ENCODE measurements at regions not wholly inside any gene's neighbourhood (a gene's known extent, or its start where the extent isn't known, plus 50 kb on each side); places are given as distances from the start of the nearest gene placed in this dataset.

- TF ChIP-seq CTCF (IDR thresholded peaks at IDR 0.05; ENCODE audit: borderline replicate concordance, extremely low read depth, low read length, poor library complexity, severe bottlenecking) (no peak), EZH2 (IDR thresholded peaks at IDR 0.05; ENCODE audit: borderline replicate concordance, low read depth, low read length, severe bottlenecking) (no peak)
- Histone ChIP-seq H3K4me2 (ENCODE audit: insufficient read depth, low read length) (no peak overlapping the region), H3K4me3 (ENCODE audit: low read depth in 1 of 2, low read length in 2 of 2) (no peak overlapping the region), H3K79me2 (ENCODE audit: insufficient read depth, low read length) (no peaks in the 10 kb centered on the region), H3K27ac (ENCODE audit: low read length) (no peak overlapping the region), H4K20me1 (ENCODE audit: insufficient read depth, low read length) (no peaks in the 10 kb centered on the region), H2AFZ (ENCODE audit: low read depth, low read length) (no peak overlapping the region), H3K36me3 (ENCODE audit: insufficient read depth, low read length) (no peaks in the 10 kb centered on the region), H3K27me3 (ENCODE audit: insufficient read depth, low read length, poor library complexity) (peaks cover 14% of the 10 kb centered on the region), H3K4me1 (ENCODE audit: insufficient read depth, low read length) (no peaks in the 10 kb centered on the region), H3K9me3 (ENCODE audit: insufficient read depth, low read length, severe bottlenecking) (no peaks in the 10 kb centered on the region), H3K9ac (ENCODE audit: low read depth, low read length) (no peak overlapping the region)
- ATAC-seq (ENCODE audit: insufficient read depth, low read depth) (no peak), DNase-seq (no peak)
Measured at GRCh38 chr2:6793371-6793770, 72.3 kb downstream of the CMPK2 start.

GRCh38 chr2:6793913-6794312, 71.8 kb downstream of the CMPK2 start:
- Histone ChIP-seq H2AFZ (ENCODE audit: low read depth, low read length) (no peak overlapping the region), H3K36me3 (ENCODE audit: insufficient read depth, low read length) (no peaks in the 10 kb centered on the region), H4K20me1 (ENCODE audit: insufficient read depth, low read length) (no peaks in the 10 kb centered on the region), H3K4me3 (ENCODE audit: low read depth in 1 of 2, low read length in 2 of 2) (no peak overlapping the region), H3K27ac (ENCODE audit: low read length) (no peak overlapping the region), H3K79me2 (ENCODE audit: insufficient read depth, low read length) (no peaks in the 10 kb centered on the region), H3K9ac (ENCODE audit: low read depth, low read length) (no peak overlapping the region), H3K9me3 (ENCODE audit: insufficient read depth, low read length, severe bottlenecking) (no peaks in the 10 kb centered on the region), H3K4me2 (ENCODE audit: insufficient read depth, low read length) (no peak overlapping the region), H3K27me3 (ENCODE audit: insufficient read depth, low read length, poor library complexity) (peaks cover 14% of the 10 kb centered on the region), H3K4me1 (ENCODE audit: insufficient read depth, low read length) (no peaks in the 10 kb centered on the region)
- no peak for TF ChIP-seq CTCF (IDR thresholded peaks at IDR 0.05; ENCODE audit: borderline replicate concordance, extremely low read depth, low read length, poor library complexity, severe bottlenecking)
- no peak for TF ChIP-seq EZH2 (IDR thresholded peaks at IDR 0.05; ENCODE audit: borderline replicate concordance, low read depth, low read length, severe bottlenecking)
- no peak for ATAC-seq (ENCODE audit: insufficient read depth, low read depth)
- DNase-seq = no peak

GRCh38 chr2:6794448-6794847, 71.3 kb downstream of the CMPK2 start:
- no peak overlapping the region for H3K27ac ChIP-seq (ENCODE audit: low read length)
- DNase-seq (no peak), ATAC-seq (ENCODE audit: insufficient read depth, low read depth) (no peak)
- H4K20me1 ChIP-seq (ENCODE audit: insufficient read depth, low read length) = no peaks in the 10 kb centered on the region
- no peaks in the 10 kb centered on the region for H3K36me3 ChIP-seq (ENCODE audit: insufficient read depth, low read length)
- no peak overlapping the region for H3K4me3 ChIP-seq (ENCODE audit: low read depth in 1 of 2, low read length in 2 of 2)
- no peaks in the 10 kb centered on the region for H3K9me3 ChIP-seq (ENCODE audit: insufficient read depth, low read length, severe bottlenecking)
- H2AFZ ChIP-seq (ENCODE audit: low read depth, low read length) = no peak overlapping the region
- no peak for TF ChIP-seq CTCF (IDR thresholded peaks at IDR 0.05; ENCODE audit: borderline replicate concordance, extremely low read depth, low read length, poor library complexity, severe bottlenecking)
- no peak for TF ChIP-seq EZH2 (IDR thresholded peaks at IDR 0.05; ENCODE audit: borderline replicate concordance, low read depth, low read length, severe bottlenecking)
- H3K27me3 ChIP-seq (ENCODE audit: insufficient read depth, low read length, poor library complexity) = peaks cover 11% of the 10 kb centered on the region
- no peaks in the 10 kb centered on the region for H3K79me2 ChIP-seq (ENCODE audit: insufficient read depth, low read length)
- no peak overlapping the region for H3K4me2 ChIP-seq (ENCODE audit: insufficient read depth, low read length)
- no peak overlapping the region for H3K9ac ChIP-seq (ENCODE audit: low read depth, low read length)
- H3K4me1 ChIP-seq (ENCODE audit: insufficient read depth, low read length) = no peaks in the 10 kb centered on the region
